SK-N-SH treated with all-trans-retinoic acid at 6 μM for 48 hours (cell line): ENCODE measurements at regions not wholly inside any gene's neighbourhood (a gene's known extent, or its start where the extent isn't known, plus 50 kb on each side); places are given as distances from the start of the nearest gene placed in this dataset.
"Not testable (repeated sequence)": the region's sequence is repeated elsewhere in the genome, so short reads cannot be mapped to it uniquely, and the experiment has no call there.

Source experiments
- ATAC-seq: fragments of 200-7000 bp; cut with Tn5 transposase; 3 replicates; pipeline ENCODE4 v1.9.1; 2020; ENCODE audit warnings: mild to moderate bottlenecking, moderate library complexity
- ARNTL ChIP-seq: fragments of 450-650 bp; formaldehyde crosslinking; IDR thresholded peaks from 2 replicates; pipeline ENCODE4 v1.5.0; 2020; ENCODE audit warnings: low read depth, mild to moderate bottlenecking, moderate library complexity, borderline replicate concordance
- BACH2 ChIP-seq: fragments of 250-450 bp; sonication (Bioruptor Pico); IDR thresholded peaks from 2 replicates; pipeline ENCODE4 v1.9.0; 2021; ENCODE audit warnings: mild to moderate bottlenecking, borderline replicate concordance
- CSDC2 ChIP-seq: fragments of 250-450 bp; sonication (Bioruptor Pico); IDR thresholded peaks from 2 replicates; pipeline ENCODE4 v1.5.0; 2020; ENCODE audit warnings: mild to moderate bottlenecking, moderate library complexity
- ESRRG ChIP-seq: fragments of 250-450 bp; sonication (Bioruptor Pico); IDR thresholded peaks from 2 replicates; pipeline ENCODE4 v1.6.1; 2021; ENCODE audit warnings: mild to moderate bottlenecking
- ISL1 ChIP-seq: fragments of 250-450 bp; sonication (Bioruptor Pico); IDR thresholded peaks from 2 replicates; pipeline ENCODE4 v2.1.2; 2022; ENCODE audit warnings: mild to moderate bottlenecking, moderate library complexity
- OSR1 ChIP-seq: fragments of 250-450 bp; sonication (Bioruptor Pico); IDR thresholded peaks from 2 replicates; pipeline ENCODE4 v1.8.0; 2022; ENCODE audit warnings: moderate library complexity, mild to moderate bottlenecking, inconsistent platforms
- PPARA ChIP-seq: fragments of 250-450 bp; sonication (Bioruptor Pico); IDR thresholded peaks from 2 replicates; pipeline ENCODE4 v1.5.0; 2020; ENCODE audit warnings: mild to moderate bottlenecking, borderline replicate concordance
- RARB ChIP-seq: fragments of 250-450 bp; sonication (Bioruptor Pico); IDR thresholded peaks from 2 replicates; pipeline ENCODE4 v1.8.0; 2021; ENCODE audit warnings: mild to moderate bottlenecking, moderate library complexity
- SNAI2 ChIP-seq: fragments of 250-450 bp; sonication (Bioruptor Pico); IDR thresholded peaks from 2 replicates; pipeline ENCODE4 v1.5.0; 2020; ENCODE audit warnings: mild to moderate bottlenecking, moderate library complexity
- TCF4 ChIP-seq: fragments of 250-450 bp; sonication (Bioruptor Pico); IDR thresholded peaks from 2 replicates; pipeline ENCODE4 v1.8.0; 2021; ENCODE audit warnings: mild to moderate bottlenecking, moderate library complexity, borderline replicate concordance
- TOX ChIP-seq: fragments of 250-450 bp; sonication (Bioruptor Pico); IDR thresholded peaks from 2 replicates; pipeline ENCODE4 v1.8.0; 2021; ENCODE audit warnings: mild to moderate bottlenecking, moderate library complexity, borderline replicate concordance
- ZC3H10 ChIP-seq: fragments of 250-450 bp; sonication (Bioruptor Pico); IDR thresholded peaks from 2 replicates; pipeline ENCODE4 v1.5.1; 2021; ENCODE audit warnings: mild to moderate bottlenecking, moderate library complexity
- ZFP3 ChIP-seq: fragments of 250-450 bp; sonication (Bioruptor Pico); IDR thresholded peaks from 2 replicates; pipeline ENCODE4 v1.5.0; 2020; ENCODE audit warnings: mild to moderate bottlenecking, moderate library complexity
- ZFP30 ChIP-seq: fragments of 450-650 bp; formaldehyde crosslinking; IDR thresholded peaks from 2 replicates; pipeline ENCODE4 v1.5.0; 2022; ENCODE audit warnings: mild to moderate bottlenecking, moderate library complexity
- ZNF70 ChIP-seq: fragments of 450-650 bp; formaldehyde crosslinking; IDR thresholded peaks from 2 replicates; pipeline ENCODE4 v1.5.0; 2020; ENCODE audit warnings: mild to moderate bottlenecking, moderate library complexity
- ZNF8 ChIP-seq: fragments of 450-650 bp; formaldehyde crosslinking; IDR thresholded peaks from 2 replicates; pipeline ENCODE4 v1.5.0; 2020; ENCODE audit warnings: mild to moderate bottlenecking, moderate library complexity
- TF ChIP-seq, protein P1 (sequence below): fragments of 250-450 bp; sonication (Bioruptor Pico); IDR thresholded peaks from 2 replicates; pipeline ENCODE4 v1.5.0; 2020; ENCODE audit warnings: mild to moderate bottlenecking, moderate library complexity
- TF ChIP-seq, protein P2 (sequence below): fragments of 250-450 bp; sonication (Bioruptor Pico); IDR thresholded peaks from 2 replicates; pipeline ENCODE4 v1.8.0; 2021; ENCODE audit warnings: low read depth, mild to moderate bottlenecking, moderate library complexity, borderline replicate concordance
- TF ChIP-seq, protein P3 (sequence below): fragments of 250-450 bp; sonication (Bioruptor Pico); IDR thresholded peaks from 2 replicates; pipeline ENCODE4 v1.5.1; 2021; ENCODE audit warnings: mild to moderate bottlenecking, moderate library complexity
- TF ChIP-seq, protein P4 (sequence below): fragments of 250-450 bp; sonication (Bioruptor Pico); IDR thresholded peaks from 2 replicates; pipeline ENCODE4 v1.8.0; 2020; ENCODE audit warnings: mild to moderate bottlenecking, moderate library complexity, borderline replicate concordance

DNA sequence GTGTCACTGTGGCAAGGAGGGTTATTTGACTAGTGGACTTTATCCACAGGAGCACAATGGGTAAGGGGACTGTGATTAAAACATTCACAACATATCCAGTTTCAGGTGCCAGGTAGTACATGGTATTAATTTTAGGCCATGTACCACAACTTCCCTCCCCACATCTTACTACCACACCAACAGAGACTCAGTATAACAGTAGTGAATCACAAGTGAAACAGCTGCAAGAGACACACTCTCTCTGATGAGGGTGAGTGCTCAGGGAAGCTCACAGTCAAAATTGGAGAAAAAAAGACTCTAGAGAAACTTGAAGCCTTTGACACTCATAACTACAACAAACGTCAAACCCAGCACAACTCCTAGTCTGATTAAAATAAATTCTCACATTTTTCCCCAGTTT lies 367.6 kb upstream of the GYPC start:
- no peak for ATAC-seq
- TF ChIP-seq TOX (CRISPR knock-in tag) = no peak
- TF ChIP-seq ESRRG (CRISPR knock-in tag) = no peak
- TF ChIP-seq ISL1 (CRISPR knock-in tag) = no peak
- no peak for TF ChIP-seq SNAI2 (CRISPR knock-in tag)
- TF ChIP-seq CSDC2 = no peak
- TF ChIP-seq, protein P1, sequence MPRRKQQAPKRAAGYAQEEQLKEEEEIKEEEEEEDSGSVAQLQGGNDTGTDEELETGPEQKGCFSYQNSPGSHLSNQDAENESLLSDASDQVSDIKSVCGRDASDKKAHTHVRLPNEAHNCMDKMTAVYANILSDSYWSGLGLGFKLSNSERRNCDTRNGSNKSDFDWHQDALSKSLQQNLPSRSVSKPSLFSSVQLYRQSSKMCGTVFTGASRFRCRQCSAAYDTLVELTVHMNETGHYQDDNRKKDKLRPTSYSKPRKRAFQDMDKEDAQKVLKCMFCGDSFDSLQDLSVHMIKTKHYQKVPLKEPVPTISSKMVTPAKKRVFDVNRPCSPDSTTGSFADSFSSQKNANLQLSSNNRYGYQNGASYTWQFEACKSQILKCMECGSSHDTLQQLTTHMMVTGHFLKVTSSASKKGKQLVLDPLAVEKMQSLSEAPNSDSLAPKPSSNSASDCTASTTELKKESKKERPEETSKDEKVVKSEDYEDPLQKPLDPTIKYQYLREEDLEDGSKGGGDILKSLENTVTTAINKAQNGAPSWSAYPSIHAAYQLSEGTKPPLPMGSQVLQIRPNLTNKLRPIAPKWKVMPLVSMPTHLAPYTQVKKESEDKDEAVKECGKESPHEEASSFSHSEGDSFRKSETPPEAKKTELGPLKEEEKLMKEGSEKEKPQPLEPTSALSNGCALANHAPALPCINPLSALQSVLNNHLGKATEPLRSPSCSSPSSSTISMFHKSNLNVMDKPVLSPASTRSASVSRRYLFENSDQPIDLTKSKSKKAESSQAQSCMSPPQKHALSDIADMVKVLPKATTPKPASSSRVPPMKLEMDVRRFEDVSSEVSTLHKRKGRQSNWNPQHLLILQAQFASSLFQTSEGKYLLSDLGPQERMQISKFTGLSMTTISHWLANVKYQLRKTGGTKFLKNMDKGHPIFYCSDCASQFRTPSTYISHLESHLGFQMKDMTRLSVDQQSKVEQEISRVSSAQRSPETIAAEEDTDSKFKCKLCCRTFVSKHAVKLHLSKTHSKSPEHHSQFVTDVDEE (CRISPR knock-in tag) = no peak
- no peak for TF ChIP-seq OSR1 (CRISPR knock-in tag)
- no peak for TF ChIP-seq BACH2 (CRISPR knock-in tag)

DNA sequence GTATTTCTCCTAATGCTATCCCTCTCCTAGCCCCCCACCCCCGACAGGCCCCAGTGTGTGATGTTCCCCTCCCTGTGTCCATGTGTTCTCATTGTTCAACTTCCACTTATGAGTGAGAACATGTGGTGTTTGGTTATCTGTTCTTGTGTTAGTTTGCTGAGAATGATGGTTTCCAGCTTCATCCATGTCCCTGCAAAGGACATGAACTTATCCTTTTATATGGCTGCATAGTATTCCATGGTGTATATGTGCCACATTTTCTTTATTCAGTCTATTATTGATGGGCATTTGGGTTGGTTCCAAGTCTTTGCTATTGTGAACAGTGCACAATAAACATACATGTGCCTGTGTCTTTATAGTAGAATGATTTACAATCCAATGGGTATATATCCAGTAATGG lies 362.0 kb upstream of the GYPC start:
- ATAC-seq = not testable (repeated sequence)

DNA sequence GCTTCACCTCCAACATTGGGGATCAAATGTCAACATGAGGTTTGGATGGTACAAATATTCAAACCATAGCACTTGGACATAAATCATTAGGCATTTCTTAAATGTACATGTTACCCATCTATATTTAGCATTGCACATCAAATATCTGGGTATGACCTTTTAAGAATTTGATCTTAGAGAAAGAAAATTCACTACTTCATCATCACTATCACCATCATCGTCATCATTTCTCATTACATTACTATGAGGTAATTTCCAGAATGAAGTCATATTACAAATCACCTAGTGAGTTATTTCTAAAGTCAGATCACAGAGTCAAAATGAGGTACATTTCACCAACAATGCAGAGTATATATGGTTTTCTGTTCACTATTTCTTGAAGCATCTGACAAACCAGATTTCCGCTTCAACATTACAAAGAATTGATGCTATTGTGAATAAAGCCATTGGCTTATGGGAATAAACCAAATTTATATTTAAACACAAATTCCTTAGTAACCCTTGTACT lies 356.4 kb upstream of the GYPC start:
- TF ChIP-seq, protein P2, sequence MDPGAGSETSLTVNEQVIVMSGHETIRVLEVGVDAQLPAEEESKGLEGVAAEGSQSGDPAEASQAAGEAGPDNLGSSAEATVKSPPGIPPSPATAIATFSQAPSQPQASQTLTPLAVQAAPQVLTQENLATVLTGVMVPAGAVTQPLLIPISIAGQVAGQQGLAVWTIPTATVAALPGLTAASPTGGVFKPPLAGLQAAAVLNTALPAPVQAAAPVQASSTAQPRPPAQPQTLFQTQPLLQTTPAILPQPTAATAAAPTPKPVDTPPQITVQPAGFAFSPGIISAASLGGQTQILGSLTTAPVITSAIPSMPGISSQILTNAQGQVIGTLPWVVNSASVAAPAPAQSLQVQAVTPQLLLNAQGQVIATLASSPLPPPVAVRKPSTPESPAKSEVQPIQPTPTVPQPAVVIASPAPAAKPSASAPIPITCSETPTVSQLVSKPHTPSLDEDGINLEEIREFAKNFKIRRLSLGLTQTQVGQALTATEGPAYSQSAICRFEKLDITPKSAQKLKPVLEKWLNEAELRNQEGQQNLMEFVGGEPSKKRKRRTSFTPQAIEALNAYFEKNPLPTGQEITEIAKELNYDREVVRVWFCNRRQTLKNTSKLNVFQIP = no peak
- TF ChIP-seq, protein P3, sequence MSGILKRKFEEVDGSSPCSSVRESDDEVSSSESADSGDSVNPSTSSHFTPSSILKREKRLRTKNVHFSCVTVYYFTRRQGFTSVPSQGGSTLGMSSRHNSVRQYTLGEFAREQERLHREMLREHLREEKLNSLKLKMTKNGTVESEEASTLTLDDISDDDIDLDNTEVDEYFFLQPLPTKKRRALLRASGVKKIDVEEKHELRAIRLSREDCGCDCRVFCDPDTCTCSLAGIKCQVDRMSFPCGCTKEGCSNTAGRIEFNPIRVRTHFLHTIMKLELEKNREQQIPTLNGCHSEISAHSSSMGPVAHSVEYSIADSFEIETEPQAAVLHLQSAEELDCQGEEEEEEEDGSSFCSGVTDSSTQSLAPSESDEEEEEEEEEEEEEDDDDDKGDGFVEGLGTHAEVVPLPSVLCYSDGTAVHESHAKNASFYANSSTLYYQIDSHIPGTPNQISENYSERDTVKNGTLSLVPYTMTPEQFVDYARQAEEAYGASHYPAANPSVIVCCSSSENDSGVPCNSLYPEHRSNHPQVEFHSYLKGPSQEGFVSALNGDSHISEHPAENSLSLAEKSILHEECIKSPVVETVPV (CRISPR knock-in tag) = no peak
- TF ChIP-seq ESRRG (CRISPR knock-in tag) = no peak
- TF ChIP-seq ZFP3 (CRISPR knock-in tag) = no peak
- no peak for TF ChIP-seq ARNTL (CRISPR knock-in tag)
- TF ChIP-seq PPARA (CRISPR knock-in tag) = no peak
- TF ChIP-seq ZFP30 (CRISPR knock-in tag) = no peak
- no peak for TF ChIP-seq RARB (CRISPR knock-in tag)
- TF ChIP-seq ZNF70 (CRISPR knock-in tag) = no peak
- TF ChIP-seq ZNF8 (CRISPR knock-in tag) = no peak
- TF ChIP-seq, protein P4, sequence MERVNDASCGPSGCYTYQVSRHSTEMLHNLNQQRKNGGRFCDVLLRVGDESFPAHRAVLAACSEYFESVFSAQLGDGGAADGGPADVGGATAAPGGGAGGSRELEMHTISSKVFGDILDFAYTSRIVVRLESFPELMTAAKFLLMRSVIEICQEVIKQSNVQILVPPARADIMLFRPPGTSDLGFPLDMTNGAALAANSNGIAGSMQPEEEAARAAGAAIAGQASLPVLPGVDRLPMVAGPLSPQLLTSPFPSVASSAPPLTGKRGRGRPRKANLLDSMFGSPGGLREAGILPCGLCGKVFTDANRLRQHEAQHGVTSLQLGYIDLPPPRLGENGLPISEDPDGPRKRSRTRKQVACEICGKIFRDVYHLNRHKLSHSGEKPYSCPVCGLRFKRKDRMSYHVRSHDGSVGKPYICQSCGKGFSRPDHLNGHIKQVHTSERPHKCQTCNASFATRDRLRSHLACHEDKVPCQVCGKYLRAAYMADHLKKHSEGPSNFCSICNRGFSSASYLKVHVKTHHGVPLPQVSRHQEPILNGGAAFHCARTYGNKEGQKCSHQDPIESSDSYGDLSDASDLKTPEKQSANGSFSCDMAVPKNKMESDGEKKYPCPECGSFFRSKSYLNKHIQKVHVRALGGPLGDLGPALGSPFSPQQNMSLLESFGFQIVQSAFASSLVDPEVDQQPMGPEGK (CRISPR knock-in tag) = no peak
- TF ChIP-seq TCF4 (CRISPR knock-in tag) = no peak
- TF ChIP-seq, protein P1 (CRISPR knock-in tag) = no peak
- no peak for TF ChIP-seq SNAI2 (CRISPR knock-in tag)
- TF ChIP-seq ZC3H10 = no peak
- no peak for TF ChIP-seq TOX (CRISPR knock-in tag)
- TF ChIP-seq OSR1 (CRISPR knock-in tag) = no peak
- TF ChIP-seq, all 23 proteins: peak for 0
- no peak for ATAC-seq
